ENCODE measurements at regions not wholly inside any gene's neighbourhood (a gene's known extent, or its start where the extent isn't known, plus 50 kb on each side); places are given as distances from the start of the nearest gene placed in this dataset.
A peak's percentile ranks its signal among the peaks of the same experiment; 100 is the strongest.

- no peaks in the 10 kb centered on the region for H3K27me3 ChIP-seq (ENCODE audit: insufficient read depth, poor library complexity, severe bottlenecking)
- no peak for DNase-seq (ENCODE audit: low spot score)
- peak overlapping the region; percentile 23 for H3K27ac ChIP-seq (ENCODE audit: poor library complexity, severe bottlenecking)
- TF ChIP-seq CTCF (IDR thresholded peaks at IDR 0.05; ENCODE audit: poor library complexity, severe bottlenecking): no peak
- no peak for ATAC-seq (ENCODE audit: low read depth)
- no peak overlapping the region for H3K4me3 ChIP-seq (ENCODE audit: severe bottlenecking)
- no peaks in the 10 kb centered on the region for H3K9me3 ChIP-seq (ENCODE audit: severe bottlenecking)
- peaks cover 37% of the 10 kb centered on the region for H3K4me1 ChIP-seq (ENCODE audit: insufficient read depth, poor library complexity, severe bottlenecking)
- no peaks in the 10 kb centered on the region for H3K36me3 ChIP-seq (ENCODE audit: low read depth)
These were observed 98.8 kb upstream of the DST start for GRCh38 chr6:56741472-56741871.

GRCh38 chr6:56739836-56740815, 97.4 kb upstream of the DST start:
- ATAC-seq (ENCODE audit: low read depth) (no peak), DNase-seq (ENCODE audit: low spot score) (no peak)
- Histone ChIP-seq H3K9me3 (ENCODE audit: severe bottlenecking) (no peaks in the 10 kb centered on the region), H3K27ac (ENCODE audit: poor library complexity, severe bottlenecking) (no peak overlapping the region), H3K4me3 (ENCODE audit: severe bottlenecking) (no peak overlapping the region), H3K4me1 (ENCODE audit: insufficient read depth, poor library complexity, severe bottlenecking) (peaks cover 23% of the 10 kb centered on the region), H3K36me3 (ENCODE audit: low read depth) (no peaks in the 10 kb centered on the region; the same call in 1 of the 2 replicates), H3K27me3 (ENCODE audit: insufficient read depth, poor library complexity, severe bottlenecking) (no peaks in the 10 kb centered on the region)
- no peak for TF ChIP-seq CTCF (IDR thresholded peaks at IDR 0.05; ENCODE audit: poor library complexity, severe bottlenecking)

GRCh38 chr6:56736804-56737203, 94.1 kb upstream of the DST start:
- no peak for ATAC-seq (ENCODE audit: low read depth)
- Histone ChIP-seq H3K36me3 (ENCODE audit: low read depth) (peaks cover 12% of the 10 kb centered on the region), H3K27ac (ENCODE audit: poor library complexity, severe bottlenecking) (no peak overlapping the region), H3K9me3 (ENCODE audit: severe bottlenecking) (no peaks in the 10 kb centered on the region), H3K4me3 (ENCODE audit: severe bottlenecking) (no peak overlapping the region), H3K27me3 (ENCODE audit: insufficient read depth, poor library complexity, severe bottlenecking) (no peaks in the 10 kb centered on the region), H3K4me1 (ENCODE audit: insufficient read depth, poor library complexity, severe bottlenecking) (peaks cover 34% of the 10 kb centered on the region)
- no peak for DNase-seq (ENCODE audit: low spot score)
- no peak for TF ChIP-seq CTCF (IDR thresholded peaks at IDR 0.05; ENCODE audit: poor library complexity, severe bottlenecking)

- DNase-seq (ENCODE audit: low spot score) (no peak), ATAC-seq (ENCODE audit: low read depth) (no peak)
- Histone ChIP-seq H3K4me3 (ENCODE audit: severe bottlenecking) (no peak overlapping the region), H3K9me3 (ENCODE audit: severe bottlenecking) (no peaks in the 10 kb centered on the region), H3K27me3 (ENCODE audit: insufficient read depth, poor library complexity, severe bottlenecking) (no peaks in the 10 kb centered on the region), H3K4me1 (ENCODE audit: insufficient read depth, poor library complexity, severe bottlenecking) (peaks cover 49% of the 10 kb centered on the region), H3K27ac (ENCODE audit: poor library complexity, severe bottlenecking) (peak overlapping the region; percentile 1), H3K36me3 (ENCODE audit: low read depth) (peaks cover 19% of the 10 kb centered on the region)
- no peak for TF ChIP-seq CTCF (IDR thresholded peaks at IDR 0.05; ENCODE audit: poor library complexity, severe bottlenecking)
These were observed 91.6 kb upstream of the DST start for GRCh38 chr6:56734335-56734734.

- no peak for DNase-seq (ENCODE audit: low spot score)
- H3K27me3 ChIP-seq (ENCODE audit: insufficient read depth, poor library complexity, severe bottlenecking): no peaks in the 10 kb centered on the region
- no peak overlapping the region for H3K4me3 ChIP-seq (ENCODE audit: severe bottlenecking)
- H3K27ac ChIP-seq (ENCODE audit: poor library complexity, severe bottlenecking): peak overlapping the region; percentile 100
- peaks cover 59% of the 10 kb centered on the region for H3K4me1 ChIP-seq (ENCODE audit: insufficient read depth, poor library complexity, severe bottlenecking)
- TF ChIP-seq CTCF (IDR thresholded peaks at IDR 0.05; ENCODE audit: poor library complexity, severe bottlenecking): no peak
- H3K9me3 ChIP-seq (ENCODE audit: severe bottlenecking): no peaks in the 10 kb centered on the region
- ATAC-seq (ENCODE audit: low read depth): no peak
- peaks cover 19% of the 10 kb centered on the region for H3K36me3 ChIP-seq (ENCODE audit: low read depth)
These were observed 90.6 kb upstream of the DST start for GRCh38 chr6:56733211-56733697.
